A673 (cell line): ENCODE measurements at regions not wholly inside any gene's neighbourhood (a gene's known extent, or its start where the extent isn't known, plus 50 kb on each side); places are given as distances from the start of the nearest gene placed in this dataset.

Experiments
- BruUV-seq: library from RNA; stranded (reverse); fragments of 400-500 nt; replicated peaks from 2 replicates; lab custom pipeline; 2021; lab: Mats Ljungman, UMichigan
- CTCF ChIA-PET: fragments of 300-600 bp; sonication (Branson Sonifier 250); formaldehyde crosslinking; loops from one replicate; lab custom pipeline; 2022; ENCODE audit warnings: antibody characterized with exemption; lab: Charles Lee
- POLR2A ChIA-PET: fragments of 300-600 bp; sonication (Branson Sonifier 250); formaldehyde crosslinking; loops from one replicate; lab custom pipeline; 2022; ENCODE audit warnings: antibody characterized with exemption; ENCODE audit not compliant: low non-redundant PET; lab: Charles Lee
- DNase-seq: peaks from one replicate; pipeline ENCODE4 v3.0.0-alpha.2; 2015; ENCODE audit warnings: low spot score
- H3K27ac ChIP-seq: fragments of 200-600 bp; sonication (generic); 2 replicates; pipeline ENCODE4 v1.5.1; 2016; ENCODE audit warnings: mixed run types, low read depth, mild to moderate bottlenecking, mixed read lengths, antibody characterized with exemption, low read length; ENCODE audit not compliant: poor library complexity, severe bottlenecking
- H3K27me3 ChIP-seq: fragments of 200-600 bp; sonication (generic); replicated peaks from 2 replicates; pipeline ENCODE4 v1.6.1; 2017; ENCODE audit warnings: mixed run types, low read depth, mild to moderate bottlenecking, mixed read lengths, antibody characterized with exemption, low read length; ENCODE audit not compliant: insufficient read depth, poor library complexity
- H3K36me3 ChIP-seq: fragments of 200-600 bp; sonication (generic); 2 replicates; pipeline ENCODE4 v1.6.1; 2016; ENCODE audit warnings: mixed run types, mild to moderate bottlenecking, mixed read lengths, antibody characterized with exemption, low read length; ENCODE audit not compliant: insufficient read depth, poor library complexity, severe bottlenecking
- H3K4me1 ChIP-seq: fragments of 200-600 bp; sonication (generic); 2 replicates; pipeline ENCODE4 v1.6.1; 2017; ENCODE audit warnings: mixed run types, mild to moderate bottlenecking, mixed read lengths, antibody characterized with exemption, low read length; ENCODE audit not compliant: insufficient read depth, poor library complexity, severe bottlenecking
- H3K4me3 ChIP-seq: fragments of 200-600 bp; sonication (generic); 2 replicates; pipeline ENCODE4 v1.5.1; 2016; ENCODE audit warnings: low read depth, mixed run types, mild to moderate bottlenecking, mixed read lengths, low read length; ENCODE audit not compliant: poor library complexity, severe bottlenecking
- H3K9me3 ChIP-seq: fragments of 200-600 bp; sonication (generic); 2 replicates; pipeline ENCODE4 v1.6.1; 2016; ENCODE audit warnings: mixed run types, low read depth, mild to moderate bottlenecking, mixed read lengths, antibody characterized with exemption, low read length; ENCODE audit not compliant: poor library complexity, severe bottlenecking
- EZH2 ChIP-seq: fragments of 200-600 bp; sonication (generic); IDR thresholded peaks from 2 replicates; pipeline ENCODE4 v1.6.1; 2017; ENCODE audit warnings: borderline replicate concordance, low read depth, mild to moderate bottlenecking, mixed read lengths, antibody characterized with exemption, low read length; ENCODE audit not compliant: poor library complexity, severe bottlenecking
- intact Hi-C: fragments of 100-400 bp; cut with micrococcal nuclease; formaldehyde crosslinking; loops from one replicate; pipeline ENCODE4 v1.10.0; 2022; ENCODE audit not compliant: unreplicated experiment
- TF ChIP-seq, protein P1 (sequence below): fragments of 300-800, 200-600 bp; sonication (generic); conservative IDR thresholded peaks from 2 replicates; pipeline ENCODE4 v1.5.1; 2017; ENCODE audit warnings: low read depth, mild to moderate bottlenecking, antibody characterized with exemption, low read length, moderate library complexity, mixed read lengths

DNA sequence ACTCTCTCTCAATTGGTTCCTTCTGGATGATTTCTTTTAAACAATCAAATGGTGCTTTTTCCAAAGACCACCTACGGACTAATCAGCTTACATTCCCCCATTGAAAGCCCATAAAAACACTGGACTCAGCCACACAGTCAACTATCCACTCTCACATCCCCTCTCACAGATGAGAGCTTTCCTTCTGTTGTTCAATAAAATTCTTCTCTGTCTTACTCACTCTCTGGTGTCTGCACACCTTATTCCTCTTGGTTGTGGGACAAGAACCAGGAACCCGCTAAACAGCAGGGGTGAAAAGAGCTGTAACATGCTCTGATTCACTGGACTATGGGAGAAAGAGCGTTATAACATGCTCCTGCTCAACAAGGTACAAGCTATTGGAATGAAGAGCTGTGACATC is 2896.2 kb downstream of the PCDH9 start:
- ChIA-PET POLR2A (no interaction called here), CTCF (no interaction called here)
- Histone ChIP-seq H3K27ac (no peak overlapping the region), H3K4me1 (no peaks in the 10 kb centered on the region), H3K4me3 (no peak overlapping the region), H3K9me3 (no peaks in the 10 kb centered on the region), H3K27me3 (no peaks in the 10 kb centered on the region), H3K36me3 (no peaks in the 10 kb centered on the region)
- no TSS peak for BruUV-seq
- TF ChIP-seq EZH2, result no peak
- TF ChIP-seq, protein P1, sequence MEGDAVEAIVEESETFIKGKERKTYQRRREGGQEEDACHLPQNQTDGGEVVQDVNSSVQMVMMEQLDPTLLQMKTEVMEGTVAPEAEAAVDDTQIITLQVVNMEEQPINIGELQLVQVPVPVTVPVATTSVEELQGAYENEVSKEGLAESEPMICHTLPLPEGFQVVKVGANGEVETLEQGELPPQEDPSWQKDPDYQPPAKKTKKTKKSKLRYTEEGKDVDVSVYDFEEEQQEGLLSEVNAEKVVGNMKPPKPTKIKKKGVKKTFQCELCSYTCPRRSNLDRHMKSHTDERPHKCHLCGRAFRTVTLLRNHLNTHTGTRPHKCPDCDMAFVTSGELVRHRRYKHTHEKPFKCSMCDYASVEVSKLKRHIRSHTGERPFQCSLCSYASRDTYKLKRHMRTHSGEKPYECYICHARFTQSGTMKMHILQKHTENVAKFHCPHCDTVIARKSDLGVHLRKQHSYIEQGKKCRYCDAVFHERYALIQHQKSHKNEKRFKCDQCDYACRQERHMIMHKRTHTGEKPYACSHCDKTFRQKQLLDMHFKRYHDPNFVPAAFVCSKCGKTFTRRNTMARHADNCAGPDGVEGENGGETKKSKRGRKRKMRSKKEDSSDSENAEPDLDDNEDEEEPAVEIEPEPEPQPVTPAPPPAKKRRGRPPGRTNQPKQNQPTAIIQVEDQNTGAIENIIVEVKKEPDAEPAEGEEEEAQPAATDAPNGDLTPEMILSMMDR, result no peak
- intact Hi-C loops, result no loop called here
- DNase-seq, result no peak

DNA sequence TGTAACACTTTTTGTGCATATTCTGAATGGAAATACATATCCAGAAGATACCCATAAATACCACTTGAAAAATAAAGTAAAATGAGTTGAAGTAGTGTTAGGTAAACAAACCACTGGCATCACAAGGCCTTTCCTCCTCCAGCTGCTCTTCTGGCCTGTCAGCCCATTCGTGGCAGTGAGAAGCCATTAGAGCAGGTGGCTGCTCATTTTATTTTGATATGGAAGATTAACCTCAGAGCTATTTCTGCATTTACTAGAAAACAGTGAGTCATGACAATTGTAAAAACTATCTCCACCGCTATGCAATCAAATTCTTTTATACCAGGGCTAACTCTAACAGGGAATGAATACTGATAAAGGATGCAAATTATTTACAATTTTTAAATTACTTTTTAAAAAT is 2898.1 kb downstream of the PCDH9 start:
- Histone ChIP-seq H3K4me1 (peaks cover 6% of the 10 kb centered on the region), H3K36me3 (no peaks in the 10 kb centered on the region), H3K9me3 (no peaks in the 10 kb centered on the region), H3K27ac (no peak overlapping the region), H3K27me3 (no peaks in the 10 kb centered on the region), H3K4me3 (no peak overlapping the region)
- DNase-seq, result no peak
- TF ChIP-seq EZH2, result no peak
- TF ChIP-seq, protein P1, result no peak
- POLR2A ChIA-PET, result no interaction called here
- intact Hi-C loops, result no loop called here
- BruUV-seq, result no TSS peak
- CTCF ChIA-PET, result no interaction called here

DNA sequence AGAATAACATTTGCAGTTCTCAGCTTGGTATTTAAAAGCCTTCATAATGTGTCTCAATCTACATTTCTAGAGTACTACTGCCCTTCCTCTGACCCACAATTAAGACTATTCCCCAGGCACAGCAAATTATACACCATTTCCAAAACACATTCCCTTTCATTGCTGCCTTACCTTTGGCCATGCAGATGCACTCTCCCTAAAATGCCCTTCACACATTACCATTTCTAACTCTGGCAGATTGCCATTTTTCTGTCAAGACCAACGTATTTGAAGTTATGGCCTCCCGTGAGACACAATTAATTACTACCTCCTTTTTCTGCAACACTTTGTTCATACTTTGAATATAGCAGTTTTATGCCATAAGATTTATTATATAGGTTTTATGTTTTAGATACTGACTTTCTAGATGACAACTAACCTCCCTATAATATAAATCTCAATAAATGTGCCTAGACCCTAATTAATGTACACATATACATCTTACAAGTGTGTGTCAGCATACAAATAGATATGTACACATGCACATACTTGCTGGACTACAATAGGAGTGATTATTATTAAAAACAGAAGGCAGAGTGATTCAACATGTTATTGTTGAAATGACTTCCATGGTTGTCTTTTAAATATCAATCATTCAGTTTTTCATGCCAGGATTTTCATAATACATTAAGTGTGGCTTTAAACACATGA is 2902.5 kb downstream of the PCDH9 start:
- Histone ChIP-seq H3K4me1 (peaks cover 6% of the 10 kb centered on the region), H3K27me3 (no peaks in the 10 kb centered on the region), H3K9me3 (no peaks in the 10 kb centered on the region), H3K36me3 (no peaks in the 10 kb centered on the region), H3K4me3 (no peak overlapping the region), H3K27ac (no peak overlapping the region)
- intact Hi-C loops, result no loop called here
- CTCF ChIA-PET, result no interaction called here
- POLR2A ChIA-PET, result no interaction called here
- BruUV-seq, result no TSS peak
- no peak for TF ChIP-seq EZH2
- TF ChIP-seq, protein P1, result no peak
- DNase-seq, result peak; percentile 17
